IMR-90 (cell line): ENCODE measurements at regions not wholly inside any gene's neighbourhood (a gene's known extent, or its start where the extent isn't known, plus 50 kb on each side); places are given as distances from the start of the nearest gene placed in this dataset.
A peak's percentile ranks its signal among the peaks of the same experiment; 100 is the strongest.

ENCODE experiments used
- ATAC-seq: fragments of 200-7000 bp; cut with Tn5 transposase; 2 replicates; pipeline ENCODE4 v1.9.1; 2020; ENCODE audit warnings: low read depth, mild to moderate bottlenecking, moderate library complexity
- BruUV-seq: library from RNA; stranded (reverse); fragments of 400-500 nt; replicated peaks from 2 replicates; lab custom pipeline; 2021; lab: Mats Ljungman, UMichigan
- CTCF ChIA-PET: fragments of 300-600 bp; formaldehyde crosslinking; extraction: SDS; loops from one replicate; lab custom pipeline; 2021; ENCODE audit warnings: antibody characterized with exemption; lab: Yijun Ruan, JAX
- POLR2A ChIA-PET: fragments of 300-600 bp; sonication (Branson Sonifier 250); formaldehyde crosslinking; loops from one replicate; lab custom pipeline; 2022; ENCODE audit warnings: antibody characterized with exemption; ENCODE audit not compliant: unreplicated experiment; lab: Charles Lee
- DNase-seq: peaks from one replicate; pipeline ENCODE4 v3.0.0; 2013
- H2AFZ ChIP-seq: replicated peaks from 2 replicates; pipeline ENCODE3; 2013; ENCODE audit warnings: low read length, mild to moderate bottlenecking; ENCODE audit not compliant: poor library complexity
- H2AK5ac ChIP-seq: 2 replicates; pipeline ENCODE4 v1.6.1; 2013; ENCODE audit warnings: low read depth, low read length, inconsistent platforms
- H2AK9ac ChIP-seq: replicated peaks from 2 replicates; pipeline ENCODE3; 2013; ENCODE audit warnings: mild to moderate bottlenecking, low read depth, low read length, moderate library complexity; ENCODE audit not compliant: poor library complexity
- H2BK120ac ChIP-seq: 2 replicates; pipeline ENCODE4 v1.6.1; 2013; ENCODE audit warnings: low read depth, low read length, inconsistent platforms
- H2BK15ac ChIP-seq: 3 replicates; pipeline ENCODE4 v1.6.1; 2013; ENCODE audit warnings: low read depth, low read length, inconsistent platforms
- H2BK20ac ChIP-seq: 2 replicates; pipeline ENCODE4 v1.6.1; 2013; ENCODE audit warnings: low read depth, mild to moderate bottlenecking, inconsistent platforms, low read length, moderate library complexity
- H2BK5ac ChIP-seq: 2 replicates; pipeline ENCODE4 v1.6.1; 2013; ENCODE audit warnings: mild to moderate bottlenecking, low read depth, low read length, inconsistent platforms; ENCODE audit not compliant: poor library complexity, severe bottlenecking
- H3K14ac ChIP-seq: replicated peaks from 2 replicates; pipeline ENCODE4 v1.6.1; 2013; ENCODE audit warnings: low read depth, low read length, inconsistent platforms
- H3K18ac ChIP-seq: 2 replicates; pipeline ENCODE4 v1.6.1; 2013; ENCODE audit warnings: low read depth, low read length, control low read depth
- H3K23ac ChIP-seq: 2 replicates; pipeline ENCODE4 v1.6.1; 2013; ENCODE audit warnings: low read depth, low read length, inconsistent platforms
- H3K27ac ChIP-seq: 2 replicates; pipeline ENCODE4 v1.5.1; 2013; ENCODE audit warnings: mild to moderate bottlenecking, control low read depth, low read length; ENCODE audit not compliant: insufficient read depth
- H3K27me3 ChIP-seq: 2 replicates; pipeline ENCODE4 v1.6.1; 2013; ENCODE audit warnings: low read length; ENCODE audit not compliant: control insufficient read depth, insufficient read depth
- H3K36me3 ChIP-seq: 2 replicates; pipeline ENCODE4 v1.6.1; 2013; ENCODE audit warnings: low read length, mixed read lengths; ENCODE audit not compliant: control insufficient read depth, insufficient read depth
- H3K4ac ChIP-seq: 2 replicates; pipeline ENCODE4 v1.6.1; 2013; ENCODE audit warnings: low read depth, low read length, inconsistent platforms
- H3K4me1 ChIP-seq: 2 replicates; pipeline ENCODE4 v1.6.1; 2013; ENCODE audit warnings: low read length, mixed read lengths; ENCODE audit not compliant: control insufficient read depth, insufficient read depth
- H3K4me2 ChIP-seq: 2 replicates; pipeline ENCODE4 v1.6.1; 2013; ENCODE audit warnings: low read depth, mild to moderate bottlenecking, control low read depth, low read length, moderate library complexity
- H3K4me3 ChIP-seq: 2 replicates; pipeline ENCODE4 v1.5.1; 2013; ENCODE audit warnings: low read depth, mild to moderate bottlenecking, control low read depth, low read length, moderate library complexity; ENCODE audit not compliant: insufficient read depth
- H3K56ac ChIP-seq: 2 replicates; pipeline ENCODE4 v1.6.1; 2013; ENCODE audit warnings: low read length, inconsistent platforms; ENCODE audit not compliant: insufficient read depth; ENCODE audit errors: extremely low read depth
- H3K79me1 ChIP-seq, 2 experiments: 2 replicates each; pipeline ENCODE4 v1.6.1; 2013; ENCODE audit warnings: low read length in 2 of 2, inconsistent platforms in 1 of 2, low read depth in 1 of 2
- H3K9ac ChIP-seq: 2 replicates; pipeline ENCODE4 v1.6.1; 2013; ENCODE audit warnings: low read depth, low read length, control low read depth
- H3K9me1 ChIP-seq: 2 replicates; pipeline ENCODE4 v1.6.1; 2013; ENCODE audit warnings: low read length, inconsistent platforms; ENCODE audit not compliant: insufficient read depth
- H3K9me3 ChIP-seq: 2 replicates; pipeline ENCODE4 v1.6.1; 2013; ENCODE audit warnings: low read length; ENCODE audit not compliant: control insufficient read depth, insufficient read depth
- H4K20me1 ChIP-seq: 2 replicates; pipeline ENCODE4 v1.6.1; 2013; ENCODE audit warnings: low read length, inconsistent platforms; ENCODE audit not compliant: insufficient read depth
- H4K5ac ChIP-seq: 2 replicates; pipeline ENCODE4 v1.6.1; 2013; ENCODE audit warnings: mild to moderate bottlenecking, low read depth, low read length, control low read depth
- H4K8ac ChIP-seq, 2 experiments: 2 replicates each; pipeline ENCODE4 v1.6.1; 2013; ENCODE audit warnings: low read depth in 2 of 2, low read length in 2 of 2, control low read depth in 1 of 2, inconsistent platforms in 1 of 2
- H4K91ac ChIP-seq: 2 replicates; pipeline ENCODE4 v1.6.1; 2013; ENCODE audit warnings: low read depth, low read length, inconsistent platforms; ENCODE audit not compliant: insufficient read depth
- CEBPB ChIP-seq: IDR thresholded peaks from 2 replicates; pipeline ENCODE4 v1.6.1; 2012; ENCODE audit warnings: low read depth, low read length, improper control_type of control experiment
- WGBS, 2 experiments: methylation state at CpG; one replicate each; pipeline versions ENCODE4 v1.1.5 to v1.1.7; 2013; ENCODE audit warnings: missing lambda C conversion rate in 2 of 2; ENCODE audit not compliant: insufficient read length in 1 of 2; ENCODE audit errors: extremely low coverage in 2 of 2; 5-methylcytosine and 5-hydroxymethylcytosine counted together
- dilution Hi-C: fragments of 300-500 bp; cut with HindIII; formaldehyde crosslinking; loops from one replicate; pipeline ENCODE4 v1.14.3; 2018; ENCODE audit warnings: low sequenced_read_pairs; ENCODE audit not compliant: unreplicated experiment
- in situ Hi-C: fragments of 300-500 bp; cut with MboI; formaldehyde crosslinking; loops from 3 replicates; pipeline ENCODE4 v1.14.3; 2019; ENCODE audit warnings: low sequenced_read_pairs, inconsistent platforms, mixed read lengths
- intact Hi-C: fragments of 100-400 bp; cut with micrococcal nuclease; formaldehyde crosslinking; loops from 2 replicates; pipeline ENCODE4 v1.10.0; 2022

- H2BK120ac ChIP-seq, result peak overlapping the region; percentile 38; the same call in 1 of the 2 replicates
- H4K20me1 ChIP-seq, result no peaks in the 10 kb centered on the region
- H4K5ac ChIP-seq, result no peak overlapping the region
- H2AK5ac ChIP-seq, result no peak overlapping the region
- H3K4me1 ChIP-seq, result no peaks in the 10 kb centered on the region
- no peak overlapping the region for H3K4me3 ChIP-seq
- peak overlapping the region; percentile 49; the same call in 1 of the 2 replicates for H4K91ac ChIP-seq
- H3K9ac ChIP-seq, result no peak overlapping the region
- H3K27ac ChIP-seq, result no peak overlapping the region
- H2BK15ac ChIP-seq, result no peak overlapping the region; the same call in 2 of the 3 replicates
- no peak for TF ChIP-seq CEBPB
- no peak overlapping the region for H3K23ac ChIP-seq
- H3K4me2 ChIP-seq, result no peak overlapping the region
- POLR2A ChIA-PET, result no interaction called here
- no peak overlapping the region for H3K56ac ChIP-seq
- H3K36me3 ChIP-seq, result no peaks in the 10 kb centered on the region
- no peak for DNase-seq
- intact Hi-C loops, result no loop called here
- no peak overlapping the region for H2AK9ac ChIP-seq
- CTCF ChIA-PET, result interaction anchor here (1.4 kb wide), 1 partner anchor 14 kb away, joined by 4 read pairs; no protein-coding TSS in a partner anchor
- H4K8ac ChIP-seq, result no peak overlapping the region
- H3K9me1 ChIP-seq, result no peaks in the 10 kb centered on the region
- H2BK20ac ChIP-seq, result no peak overlapping the region
- H3K9me3 ChIP-seq, result peaks cover 8% of the 10 kb centered on the region
- H2AFZ ChIP-seq, result peak overlapping the region; percentile 65
- no peak overlapping the region; the same call in 1 of the 2 replicates for H3K14ac ChIP-seq
- H3K27me3 ChIP-seq, result peaks cover 30% of the 10 kb centered on the region
- in situ Hi-C loops, result no loop called here
- H3K18ac ChIP-seq, result no peak overlapping the region
- H3K4ac ChIP-seq, result peak overlapping the region; percentile 33; the same call in 1 of the 2 replicates
- H3K79me1 ChIP-seq, result peaks cover 0 to 1% of the 10 kb centered on the region in 2 experiments; a peak in 1 of 4 replicates
- 72% methylated on average over 3 of the region's 5 CpGs; no CpG with 5 or more reads in 1 of the 2 experiments for WGBS, 2 experiments
- BruUV-seq, result no TSS peak
- dilution Hi-C loops, result no loop called here
- no peak overlapping the region for H2BK5ac ChIP-seq
- ATAC-seq, result peak; percentile 64
Observed at GRCh38 chr18:48470484-48471180, 61.4 kb upstream of the ZBTB7C start.
